ENCODE measurements at regions not wholly inside any gene's neighbourhood (a gene's known extent, or its start where the extent isn't known, plus 50 kb on each side); places are given as distances from the start of the nearest gene placed in this dataset.

DNA sequence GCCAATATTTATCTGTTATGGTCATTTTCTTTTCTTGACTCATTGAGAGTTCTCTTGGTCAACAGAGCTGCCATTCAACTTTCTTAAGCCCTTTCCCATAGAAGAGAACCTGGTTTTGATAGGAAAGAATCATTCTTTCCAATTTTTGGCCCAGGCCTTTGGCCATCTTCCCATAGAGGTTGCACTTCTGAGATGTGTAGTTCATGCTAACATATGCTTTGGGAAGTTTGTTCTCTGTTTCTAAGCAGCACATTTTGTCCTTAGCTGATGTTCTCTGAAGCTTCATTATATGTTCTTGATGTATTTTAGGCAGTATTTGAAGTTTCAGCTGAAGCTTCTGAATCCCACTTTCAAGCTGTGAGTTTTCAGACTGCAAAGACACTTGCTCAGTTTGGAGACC lies 161.1 kb downstream of the VEGFC start:
- Histone ChIP-seq H2AK5ac (ENCODE audit: low read length) (no peak overlapping the region), H3K79me1 (ENCODE audit: low read length) (no peaks in the 10 kb centered on the region), H3K23ac (ENCODE audit: low read length) (no peak overlapping the region), H4K12ac (ENCODE audit: low read depth, low read length) (no peak overlapping the region), H3K4ac (ENCODE audit: low read depth, low read length) (no peak overlapping the region), H3K9ac (ENCODE audit: low read length) (no peak overlapping the region), H3K4me1 (ENCODE audit: control insufficient read depth in 1 of 2, insufficient read depth in 2 of 2, low read length in 2 of 2) (peaks cover 0 to 3% of the 10 kb centered on the region in 2 experiments), H3K79me2 (ENCODE audit: control insufficient read depth, insufficient read depth, low read length, poor library complexity) (no peaks in the 10 kb centered on the region), H4K8ac (ENCODE audit: low read depth, low read length) (no peak overlapping the region), H2BK120ac (ENCODE audit: insufficient read depth, low read length, poor library complexity) (no peak overlapping the region), H3K14ac (ENCODE audit: low read length) (no peak overlapping the region), H2AFZ (ENCODE audit: insufficient read depth, low read length, poor library complexity) (no peak overlapping the region), H4K91ac (ENCODE audit: low read depth, low read length) (no peak overlapping the region), H3K27ac (ENCODE audit: low read depth, low read length) (no peak overlapping the region), H2BK12ac (ENCODE audit: low read length) (no peak overlapping the region), H3K9me3 (ENCODE audit: insufficient read depth, low read depth, low read length) (no peaks in the 10 kb centered on the region), H3K27me3 (ENCODE audit: insufficient read depth, low read length) (no peaks in the 10 kb centered on the region), H2BK5ac (ENCODE audit: low read depth, low read length, poor library complexity) (no peak overlapping the region), H3K4me3 (ENCODE audit: low read depth, low read length) (no peak overlapping the region), H3K18ac (ENCODE audit: low read length) (no peak overlapping the region), H3K36me3 (ENCODE audit: control insufficient read depth in 1 of 2, insufficient read depth in 2 of 2, low read length in 2 of 2) (no peaks in the 10 kb centered on the region), H3K4me2 (ENCODE audit: low read length) (no peak overlapping the region)
- no peak for DNase-seq
